OCI-LY7 (cell line): ENCODE measurements at regions not wholly inside any gene's neighbourhood (a gene's known extent, or its start where the extent isn't known, plus 50 kb on each side); places are given as distances from the start of the nearest gene placed in this dataset.

Experiments
- BruUV-seq: library from RNA; stranded (reverse); fragments of 400-500 nt; replicated peaks from 2 replicates; lab custom pipeline; 2021; lab: Mats Ljungman, UMichigan
- CTCF ChIA-PET: fragments of 300-600 bp; sonication (Branson Sonifier 250); formaldehyde crosslinking; loops from one replicate; lab custom pipeline; 2022; ENCODE audit warnings: antibody characterized with exemption; ENCODE audit not compliant: unreplicated experiment; lab: Charles Lee
- POLR2A ChIA-PET: fragments of 300-600 bp; sonication (Branson Sonifier 250); formaldehyde crosslinking; loops from one replicate; lab custom pipeline; 2022; ENCODE audit warnings: antibody characterized with exemption; lab: Charles Lee
- DNase-seq: peaks from one replicate; pipeline ENCODE4 v3.0.0-alpha.2; 2015; ENCODE audit warnings: low spot score
- H2AFZ ChIP-seq: fragments of 200-600 bp; sonication (generic), shearing (Covaris generic); 2 replicates; pipeline ENCODE4 v1.6.1; 2014; ENCODE audit warnings: mild to moderate bottlenecking, antibody characterized with exemption, low read length, moderate library complexity
- H3K27ac ChIP-seq: fragments of 200-600 bp; sonication (generic); 2 replicates; pipeline ENCODE4 v1.5.1; 2014; ENCODE audit warnings: mixed run types, low read depth, mild to moderate bottlenecking, moderate library complexity, low read length, inconsistent platforms; ENCODE audit not compliant: poor library complexity, severe bottlenecking
- H3K36me3 ChIP-seq: fragments of 200-600 bp; sonication (generic); 2 replicates; pipeline ENCODE4 v1.6.1; 2014; ENCODE audit warnings: mild to moderate bottlenecking, antibody characterized with exemption, low read length, moderate library complexity, mixed read lengths; ENCODE audit not compliant: insufficient read depth
- H3K4me1 ChIP-seq: fragments of 200-600 bp; sonication (generic); 2 replicates; pipeline ENCODE4 v1.5.1; 2014; ENCODE audit warnings: mild to moderate bottlenecking, low read length; ENCODE audit not compliant: insufficient read depth, poor library complexity, severe bottlenecking
- H3K4me2 ChIP-seq: fragments of 200-600 bp; sonication (generic); 2 replicates; pipeline ENCODE4 v1.6.1; 2014; ENCODE audit warnings: mild to moderate bottlenecking, low read length
- H3K4me3 ChIP-seq: fragments of 200-600 bp; sonication (generic); 2 replicates; pipeline ENCODE4 v1.5.1; 2014; ENCODE audit warnings: mild to moderate bottlenecking, low read depth, low read length; ENCODE audit not compliant: poor library complexity, severe bottlenecking
- H3K79me2 ChIP-seq: fragments of 200-600 bp; sonication (generic); 2 replicates; pipeline ENCODE4 v1.6.1; 2016; ENCODE audit warnings: low read depth, mild to moderate bottlenecking, low read length, moderate library complexity, mixed read lengths; ENCODE audit not compliant: insufficient read depth
- H3K9me2 ChIP-seq: fragments of 200-600 bp; sonication (generic); 2 replicates; pipeline ENCODE4 v1.6.1; 2016; ENCODE audit warnings: mild to moderate bottlenecking, low read length, mixed read lengths; ENCODE audit not compliant: insufficient read depth
- H3K9me3 ChIP-seq: fragments of 200-600 bp; sonication (generic); 2 replicates; pipeline ENCODE4 v1.6.1; 2014; ENCODE audit warnings: mild to moderate bottlenecking, mixed run types, low read length, mixed read lengths
- H4K20me1 ChIP-seq: fragments of 200-600 bp; sonication (generic); 2 replicates; pipeline ENCODE4 v1.6.1; 2014; ENCODE audit warnings: mild to moderate bottlenecking, antibody characterized with exemption, low read length, moderate library complexity, mixed read lengths; ENCODE audit not compliant: insufficient read depth
- EZH2phosphoT487 ChIP-seq: fragments of 200-600 bp; sonication (generic); IDR thresholded peaks from 2 replicates; pipeline ENCODE4 v1.6.1; 2018; ENCODE audit warnings: low read depth, borderline replicate concordance, mild to moderate bottlenecking, mixed run types, antibody characterized with exemption, low read length, moderate library complexity, mixed read lengths
- intact Hi-C: fragments of 100-400 bp; cut with micrococcal nuclease; formaldehyde crosslinking; loops from one replicate; pipeline ENCODE4 v1.10.0; 2022; ENCODE audit not compliant: unreplicated experiment
- TF ChIP-seq, protein P1 (sequence below): fragments of 200-600 bp; sonication (generic); conservative IDR thresholded peaks from 2 replicates; pipeline ENCODE4 v1.5.1; 2014; ENCODE audit warnings: mild to moderate bottlenecking, antibody characterized with exemption, low read length, moderate library complexity, mixed read lengths

DNA sequence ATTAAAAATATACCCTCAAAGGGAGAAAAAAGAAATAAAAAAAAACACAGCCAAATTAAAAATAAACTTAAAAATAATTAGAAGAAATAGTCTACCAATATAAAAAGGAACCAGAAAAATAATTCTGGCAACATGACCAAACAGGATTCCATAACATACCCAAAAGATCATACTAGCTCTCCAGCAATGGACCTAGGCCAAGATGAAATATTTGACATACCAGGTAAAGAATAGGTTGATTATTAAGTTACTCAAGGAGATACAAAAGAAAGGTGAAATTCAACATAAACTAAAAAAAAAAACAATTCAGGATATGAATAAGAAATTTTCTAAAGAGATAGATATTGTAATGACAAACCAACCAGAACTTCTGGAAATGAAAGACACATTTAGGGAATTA is 121.3 kb upstream of the SCAF11 start:
- H3K27ac ChIP-seq: peak overlapping the region; percentile 92
- peak overlapping the region; percentile 61 for H3K4me2 ChIP-seq
- ChIA-PET CTCF (interaction anchor here (1.5 kb wide), 1 partner anchor 41 kb away, joined by 6 read pairs; no protein-coding TSS in a partner anchor), POLR2A (interaction anchor here (0.6 to 2.1 kb wide), 3 partner anchors 10 to 120 kb away, joined by 3 to 6 read pairs (median 4); no protein-coding TSS in a partner anchor)
- DNase-seq: no peak
- no peak overlapping the region for H3K4me3 ChIP-seq
- no peaks in the 10 kb centered on the region for H4K20me1 ChIP-seq
- no TSS peak for BruUV-seq
- peaks cover 24% of the 10 kb centered on the region; the same call in 1 of the 2 replicates for H3K9me3 ChIP-seq
- peaks cover 53% of the 10 kb centered on the region for H3K4me1 ChIP-seq
- intact Hi-C loops: loop anchor here (2.0 kb wide), 1 partner anchor 107 kb away; no protein-coding TSS in a partner anchor
- H3K79me2 ChIP-seq: no peaks in the 10 kb centered on the region
- H3K36me3 ChIP-seq: peaks cover 5% of the 10 kb centered on the region; the same call in 1 of the 2 replicates
- no peaks in the 10 kb centered on the region for H3K9me2 ChIP-seq
- peak overlapping the region; percentile 90; the same call in 1 of the 2 replicates for H2AFZ ChIP-seq
- TF ChIP-seq EZH2phosphoT487: no peak
- TF ChIP-seq, protein P1, sequence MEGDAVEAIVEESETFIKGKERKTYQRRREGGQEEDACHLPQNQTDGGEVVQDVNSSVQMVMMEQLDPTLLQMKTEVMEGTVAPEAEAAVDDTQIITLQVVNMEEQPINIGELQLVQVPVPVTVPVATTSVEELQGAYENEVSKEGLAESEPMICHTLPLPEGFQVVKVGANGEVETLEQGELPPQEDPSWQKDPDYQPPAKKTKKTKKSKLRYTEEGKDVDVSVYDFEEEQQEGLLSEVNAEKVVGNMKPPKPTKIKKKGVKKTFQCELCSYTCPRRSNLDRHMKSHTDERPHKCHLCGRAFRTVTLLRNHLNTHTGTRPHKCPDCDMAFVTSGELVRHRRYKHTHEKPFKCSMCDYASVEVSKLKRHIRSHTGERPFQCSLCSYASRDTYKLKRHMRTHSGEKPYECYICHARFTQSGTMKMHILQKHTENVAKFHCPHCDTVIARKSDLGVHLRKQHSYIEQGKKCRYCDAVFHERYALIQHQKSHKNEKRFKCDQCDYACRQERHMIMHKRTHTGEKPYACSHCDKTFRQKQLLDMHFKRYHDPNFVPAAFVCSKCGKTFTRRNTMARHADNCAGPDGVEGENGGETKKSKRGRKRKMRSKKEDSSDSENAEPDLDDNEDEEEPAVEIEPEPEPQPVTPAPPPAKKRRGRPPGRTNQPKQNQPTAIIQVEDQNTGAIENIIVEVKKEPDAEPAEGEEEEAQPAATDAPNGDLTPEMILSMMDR: no peak

DNA sequence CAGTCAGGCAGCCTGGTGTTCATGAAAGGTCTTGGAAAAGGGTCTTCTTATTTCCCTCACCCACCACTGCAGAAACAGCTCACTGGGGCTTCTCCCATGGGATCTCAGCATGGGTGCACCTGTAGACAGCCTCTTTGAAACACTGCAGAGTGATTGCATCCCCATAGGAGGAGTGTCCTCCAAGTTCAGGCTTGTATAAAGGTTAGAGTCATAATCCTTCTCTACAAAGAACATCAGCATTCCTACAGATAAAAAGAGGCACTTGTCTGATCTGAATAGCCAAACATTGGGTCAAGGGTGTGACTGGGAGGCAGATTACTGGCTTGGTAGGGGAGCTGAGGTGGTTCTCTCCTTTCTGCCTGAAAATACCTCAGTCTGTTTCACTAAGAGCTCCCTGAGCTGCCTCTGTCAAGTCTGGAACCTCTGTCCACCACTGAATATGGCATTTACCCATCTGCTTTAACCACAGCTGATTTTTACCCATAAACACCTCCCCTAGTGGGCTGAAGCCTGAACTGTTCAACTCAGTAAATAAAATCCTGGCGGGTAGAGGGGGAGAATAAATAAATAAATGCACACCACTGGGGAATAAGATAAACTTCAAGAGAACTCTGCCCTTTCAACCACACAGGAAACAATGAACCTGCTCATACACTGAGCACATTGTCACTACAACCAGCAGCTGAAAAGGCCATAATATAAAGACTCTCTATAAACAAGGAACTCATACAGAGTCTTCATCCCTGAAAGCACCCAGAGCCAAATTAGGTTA is 120.7 kb upstream of the SCAF11 start:
- TF ChIP-seq EZH2phosphoT487: no peak
- TF ChIP-seq, protein P1: peak; percentile 68
- Histone ChIP-seq H3K27ac (peak overlapping the region; percentile 92), H3K4me3 (no peak overlapping the region), H2AFZ (peak overlapping the region; percentile 90), H3K79me2 (no peaks in the 10 kb centered on the region), H3K36me3 (peaks cover 5% of the 10 kb centered on the region; the same call in 1 of the 2 replicates), H3K4me2 (peak overlapping the region; percentile 61), H3K4me1 (peaks cover 56% of the 10 kb centered on the region), H3K9me2 (no peaks in the 10 kb centered on the region), H3K9me3 (peaks cover 24% of the 10 kb centered on the region; the same call in 1 of the 2 replicates), H4K20me1 (no peaks in the 10 kb centered on the region)
- intact Hi-C loops: loop anchor here (2.0 kb wide), 1 partner anchor 108 kb away; no protein-coding TSS in a partner anchor
- DNase-seq: peak; percentile 61
- ChIA-PET POLR2A (interaction anchor here (0.6 to 2.1 kb wide), 5 partner anchors 10 to 1288 kb away, joined by 3 to 6 read pairs (median 3); no protein-coding TSS in a partner anchor), CTCF (interaction anchor here (1.5 kb wide), 1 partner anchor 40 kb away, joined by 6 read pairs; no protein-coding TSS in a partner anchor)
- no TSS peak for BruUV-seq
